ENCODE measurements at regions not wholly inside any gene's neighbourhood (a gene's known extent, or its start where the extent isn't known, plus 50 kb on each side); places are given as distances from the start of the nearest gene placed in this dataset.

DNA sequence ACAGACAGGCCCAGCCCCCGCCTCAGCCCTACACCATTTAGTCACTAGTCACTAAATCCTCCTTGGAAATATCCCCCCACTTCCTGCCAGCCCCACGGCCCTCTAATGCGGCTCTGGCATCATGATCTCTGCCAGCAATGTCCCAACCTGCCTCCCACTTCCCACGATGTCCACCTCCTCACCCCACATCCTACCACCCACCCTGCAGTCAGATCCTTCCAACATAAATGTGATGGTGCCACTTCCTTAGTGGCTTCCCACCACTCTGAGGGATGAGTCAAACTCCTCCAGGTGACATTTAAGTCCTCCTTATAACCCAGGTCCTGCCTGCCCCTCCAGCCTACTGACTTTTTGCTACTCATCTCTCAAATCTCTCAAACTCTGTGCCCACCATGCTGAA, 167.5 kb downstream of the SHQ1 start:
- TF ChIP-seq, protein P1, sequence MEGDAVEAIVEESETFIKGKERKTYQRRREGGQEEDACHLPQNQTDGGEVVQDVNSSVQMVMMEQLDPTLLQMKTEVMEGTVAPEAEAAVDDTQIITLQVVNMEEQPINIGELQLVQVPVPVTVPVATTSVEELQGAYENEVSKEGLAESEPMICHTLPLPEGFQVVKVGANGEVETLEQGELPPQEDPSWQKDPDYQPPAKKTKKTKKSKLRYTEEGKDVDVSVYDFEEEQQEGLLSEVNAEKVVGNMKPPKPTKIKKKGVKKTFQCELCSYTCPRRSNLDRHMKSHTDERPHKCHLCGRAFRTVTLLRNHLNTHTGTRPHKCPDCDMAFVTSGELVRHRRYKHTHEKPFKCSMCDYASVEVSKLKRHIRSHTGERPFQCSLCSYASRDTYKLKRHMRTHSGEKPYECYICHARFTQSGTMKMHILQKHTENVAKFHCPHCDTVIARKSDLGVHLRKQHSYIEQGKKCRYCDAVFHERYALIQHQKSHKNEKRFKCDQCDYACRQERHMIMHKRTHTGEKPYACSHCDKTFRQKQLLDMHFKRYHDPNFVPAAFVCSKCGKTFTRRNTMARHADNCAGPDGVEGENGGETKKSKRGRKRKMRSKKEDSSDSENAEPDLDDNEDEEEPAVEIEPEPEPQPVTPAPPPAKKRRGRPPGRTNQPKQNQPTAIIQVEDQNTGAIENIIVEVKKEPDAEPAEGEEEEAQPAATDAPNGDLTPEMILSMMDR (IDR thresholded peaks at IDR 0.05; ENCODE audit: insufficient read depth, low read depth, low read length), result no peak
- TF ChIP-seq EZH2 (IDR thresholded peaks at IDR 0.05; ENCODE audit: insufficient read depth, low read length), result no peak

Measured in astrocyte (in vitro differentiated cells and primary cell).